ENCODE measurements at regions not wholly inside any gene's neighbourhood (a gene's known extent, or its start where the extent isn't known, plus 50 kb on each side); places are given as distances from the start of the nearest gene placed in this dataset.

- TF ChIP-seq ATF1 (CRISPR knock-in tag; IDR thresholded peaks at IDR 0.05) (no peak), ZNF138 (CRISPR knock-in tag; conservative IDR thresholded peaks at IDR 0.05) (no peak), CTCF (IDR thresholded peaks at IDR 0.05) (no peak), CREM (CRISPR knock-in tag; IDR thresholded peaks at IDR 0.05) (no peak), SMAD3 (CRISPR knock-in tag; IDR thresholded peaks at IDR 0.05; ENCODE audit: borderline replicate concordance) (no peak), ARID4B (CRISPR knock-in tag; IDR thresholded peaks at IDR 0.05; ENCODE audit: borderline replicate concordance) (no peak), TCF7 (CRISPR knock-in tag; IDR thresholded peaks at IDR 0.05; ENCODE audit: low read depth) (no peak), CBFB (CRISPR knock-in tag; IDR thresholded peaks at IDR 0.05; ENCODE audit: low read depth) (no peak), HMGA2 (CRISPR knock-in tag; IDR thresholded peaks at IDR 0.05) (no peak), USF2 (CRISPR knock-in tag; IDR thresholded peaks at IDR 0.05) (no peak), EMX1 (CRISPR knock-in tag; IDR thresholded peaks at IDR 0.05) (no peak), AFF4 (CRISPR knock-in tag; IDR thresholded peaks at IDR 0.05; ENCODE audit: borderline replicate concordance) (no peak), SP1 (CRISPR knock-in tag; conservative IDR thresholded peaks at IDR 0.05) (no peak), ETV6 (CRISPR knock-in tag; IDR thresholded peaks at IDR 0.05) (no peak)
Observed at GRCh38 chr19:28023064-28023463, 1189.9 kb downstream of the UQCRFS1 start.

Data from WTC11 (cell line).